SK-N-SH (cell line): ENCODE measurements at regions not wholly inside any gene's neighbourhood (a gene's known extent, or its start where the extent isn't known, plus 50 kb on each side); places are given as distances from the start of the nearest gene placed in this dataset.

Experiments used
- CTCF ChIA-PET: fragments of 300-600, 350-600 bp; formaldehyde crosslinking; extraction: SDS; loops from one replicate; lab custom pipeline; 2021; lab: Yijun Ruan, JAX
- POLR2A ChIA-PET: fragments of 350-600 bp; sonication (Branson Sonifier 250); formaldehyde crosslinking; extraction: SDS; loops from one replicate; lab custom pipeline; 2020; ENCODE audit warnings: antibody characterized with exemption, inconsistent platforms; lab: Yijun Ruan, JAX
- DNase-seq: peaks from one replicate; pipeline ENCODE4 v3.0.0; 2012
- H2AFZ ChIP-seq: fragments of 200-600 bp; sonication (generic); 2 replicates; pipeline ENCODE4 v1.8.1; 2016; ENCODE audit warnings: antibody characterized with exemption, mild to moderate bottlenecking, low read depth
- H3F3A ChIP-seq: fragments of 200-600 bp; sonication (generic); replicated peaks from 2 replicates; pipeline ENCODE3; 2016; ENCODE audit warnings: antibody characterized with exemption, mild to moderate bottlenecking; ENCODE audit not compliant: insufficient read depth
- H3K27ac ChIP-seq, 2 experiments: fragments of 200-500 bp in 1 of 2; fragments of 200-600 bp in 1 of 2; sonication (Bioruptor generic) in 1 of 2; sonication (generic), shearing (Covaris generic) in 1 of 2; 2 replicates each; pipeline versions ENCODE4 v1.5.1 to v1.6.1; 2014 to 2016; ENCODE audit warnings: low read depth in 2 of 2, inconsistent platforms in 1 of 2, low read length in 1 of 2, mild to moderate bottlenecking in 1 of 2, mixed read lengths in 1 of 2
- H3K27me3 ChIP-seq: fragments of 200-600 bp; sonication (generic), shearing (Covaris generic); 2 replicates; pipeline ENCODE4 v1.6.1; 2016; ENCODE audit warnings: mixed run types; ENCODE audit not compliant: insufficient read depth
- H3K36me3 ChIP-seq, 2 experiments: fragments of 200-500 bp in 1 of 2; fragments of 200-600 bp in 1 of 2; sonication (Bioruptor generic) in 1 of 2; sonication (generic) in 1 of 2; replicated peaks in 1 of 2; 2 replicates each; pipeline versions ENCODE3 to v1.5.1; 2014 to 2016; ENCODE audit warnings: low read length in 1 of 2, mild to moderate bottlenecking in 1 of 2; ENCODE audit not compliant: insufficient read depth in 2 of 2, control insufficient read depth in 1 of 2
- H3K4me1 ChIP-seq, 2 experiments: fragments of 200-500 bp in 1 of 2; fragments of 200-600 bp in 1 of 2; sonication (Bioruptor generic) in 1 of 2; sonication (generic), shearing (Covaris generic) in 1 of 2; 2 replicates each; pipeline versions ENCODE4 v1.5.1 to v1.6.1; 2014 to 2016; ENCODE audit warnings: low read depth in 1 of 2, low read length in 1 of 2, mixed run types in 1 of 2; ENCODE audit not compliant: insufficient read depth in 2 of 2, control insufficient read depth in 1 of 2
- H3K4me2 ChIP-seq: fragments of 200-600 bp; sonication (generic), shearing (Covaris generic); 2 replicates; pipeline ENCODE4 v1.6.1; 2017; ENCODE audit warnings: mixed run types
- H3K4me3 ChIP-seq, 2 experiments: fragments of 200-500 bp in 1 of 2; fragments of 200-600 bp in 1 of 2; sonication (Bioruptor generic) in 1 of 2; sonication (generic), shearing (Covaris generic) in 1 of 2; 2 replicates each; pipeline versions ENCODE4 v1.5.1 to v1.8.1; 2014 to 2016; ENCODE audit warnings: low read depth in 2 of 2, inconsistent platforms in 1 of 2, low read length in 1 of 2, mild to moderate bottlenecking in 1 of 2, mixed read lengths in 1 of 2, moderate library complexity in 1 of 2
- H3K79me2 ChIP-seq: fragments of 200-600 bp; sonication (generic); 2 replicates; pipeline ENCODE4 v1.8.1; 2017; ENCODE audit warnings: mild to moderate bottlenecking; ENCODE audit not compliant: insufficient read depth
- H3K9ac ChIP-seq: fragments of 200-600 bp; sonication (generic); 2 replicates; pipeline ENCODE4 v1.6.1; 2017; ENCODE audit warnings: mixed run types
- H3K9me2 ChIP-seq: fragments of 200-600 bp; sonication (generic); 2 replicates; pipeline ENCODE4 v1.6.1; 2017; ENCODE audit warnings: mixed run types
- H3K9me3 ChIP-seq: fragments of 200-600 bp; sonication (generic); 2 replicates; pipeline ENCODE4 v1.6.1; 2017; ENCODE audit warnings: mixed run types, mild to moderate bottlenecking, moderate library complexity
- H4K20me1 ChIP-seq: fragments of 200-600 bp; sonication (generic); 2 replicates; pipeline ENCODE4 v1.6.1; 2017; ENCODE audit warnings: mild to moderate bottlenecking, mixed run types; ENCODE audit not compliant: insufficient read depth
- ELF1 ChIP-seq: IDR thresholded peaks from 2 replicates; pipeline ENCODE4 v1.4.0; 2012
- FOXJ3 ChIP-seq: sonication (generic); formaldehyde crosslinking; IDR thresholded peaks from 2 replicates; pipeline ENCODE4 v1.5.1; 2020; ENCODE audit warnings: mild to moderate bottlenecking, missing genetic modification reagents
- GATA2 ChIP-seq: sonication (generic); formaldehyde crosslinking; IDR thresholded peaks from 2 replicates; pipeline ENCODE4 v1.5.0; 2020; ENCODE audit warnings: mild to moderate bottlenecking, missing genetic modification reagents
- MEF2A ChIP-seq: IDR thresholded peaks from 2 replicates; pipeline ENCODE4 v1.4.0; 2012; ENCODE audit warnings: low read depth, borderline replicate concordance
- MXI1 ChIP-seq: IDR thresholded peaks from 2 replicates; pipeline ENCODE4 v1.6.1; 2012; ENCODE audit warnings: mild to moderate bottlenecking, low read depth, low read length, improper control_type of control experiment
- NRF1 ChIP-seq: IDR thresholded peaks from 2 replicates; pipeline ENCODE4 v1.6.1; 2012; ENCODE audit warnings: low read depth, mild to moderate bottlenecking, low read length
- RAD21 ChIP-seq: IDR thresholded peaks from 2 replicates; pipeline ENCODE4 v1.6.1; 2012; ENCODE audit warnings: mild to moderate bottlenecking, low read length
- RCOR1 ChIP-seq: fragments of 150-350 bp; IDR thresholded peaks from 2 replicates; pipeline ENCODE4 v1.6.1; 2017; ENCODE audit warnings: antibody characterized with exemption, low read length
- TCF12 ChIP-seq: IDR thresholded peaks from 2 replicates; pipeline ENCODE4 v1.4.0; 2012
- TEAD4 ChIP-seq: IDR thresholded peaks from 2 replicates; pipeline ENCODE4 v1.4.0; 2012; ENCODE audit warnings: mild to moderate bottlenecking, borderline replicate concordance; ENCODE audit not compliant: insufficient read depth
- ZBTB33 ChIP-seq: IDR thresholded peaks from 2 replicates; pipeline ENCODE4 v1.4.0; 2012; ENCODE audit warnings: low read depth, borderline replicate concordance
- WGBS: methylation state at CpG from one replicate; pipeline ENCODE4 v1.1.6; 2017; ENCODE audit warnings: low lambda C conversion rate; 5-methylcytosine and 5-hydroxymethylcytosine counted together
- TF ChIP-seq, protein P1 (sequence below): IDR thresholded peaks from 2 replicates; pipeline ENCODE4 v1.4.0; 2012; ENCODE audit warnings: low read depth
- TF ChIP-seq, protein P2 (sequence below): IDR thresholded peaks from 2 replicates; pipeline ENCODE4; 2012

DNA sequence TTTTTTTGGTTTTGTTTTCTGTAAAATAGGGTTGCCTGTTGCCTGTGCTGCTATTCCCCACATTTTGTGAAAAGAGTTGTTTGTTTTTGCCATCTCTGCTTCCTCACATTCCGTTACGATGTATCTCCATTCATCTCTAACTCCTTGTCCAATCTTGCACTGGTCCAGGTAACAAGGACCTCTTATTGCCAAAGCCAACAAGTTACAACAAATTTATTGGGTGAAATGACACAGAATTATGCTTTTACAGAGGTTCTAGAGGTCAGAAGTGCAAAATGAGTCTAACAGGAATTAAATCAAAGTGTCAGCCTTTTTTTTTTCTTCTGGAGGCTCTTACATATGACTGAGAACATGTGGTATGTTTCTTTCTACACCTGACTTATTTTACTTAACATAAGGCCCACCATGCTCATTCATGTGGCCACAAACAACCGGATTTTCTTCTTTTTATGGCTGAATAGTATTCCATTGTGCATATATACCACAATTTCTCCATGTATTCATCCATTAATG, 787.9 kb upstream of the B3GALT2 start:
- ChIA-PET CTCF (no interaction called here), POLR2A (no interaction called here)
- Histone ChIP-seq H3K4me3 (no peak overlapping the region), H3K27me3 (no peaks in the 10 kb centered on the region), H3K4me2 (no peak overlapping the region), H4K20me1 (no peaks in the 10 kb centered on the region), H3K79me2 (no peaks in the 10 kb centered on the region), H3K9me3 (no peaks in the 10 kb centered on the region), H3F3A (peaks cover 6% of the 10 kb centered on the region), H3K36me3 (no peaks in the 10 kb centered on the region), H3K27ac (no peak overlapping the region), H2AFZ (no peak overlapping the region), H3K4me1 (no peaks in the 10 kb centered on the region; a peak in 1 of 4 replicates), H3K9ac (no peak overlapping the region), H3K9me2 (no peaks in the 10 kb centered on the region)
- TF ChIP-seq MXI1 (no peak), FOXJ3 (CRISPR knock-in tag) (no peak), RCOR1 (no peak), ELF1 (no peak), TCF12 (no peak), ZBTB33 (no peak), MEF2A (no peak), TEAD4 (no peak), RAD21 (no peak), NRF1 (no peak)
- TF ChIP-seq, protein P1, sequence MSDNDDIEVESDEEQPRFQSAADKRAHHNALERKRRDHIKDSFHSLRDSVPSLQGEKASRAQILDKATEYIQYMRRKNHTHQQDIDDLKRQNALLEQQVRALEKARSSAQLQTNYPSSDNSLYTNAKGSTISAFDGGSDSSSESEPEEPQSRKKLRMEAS: no peak
- TF ChIP-seq, protein P2, sequence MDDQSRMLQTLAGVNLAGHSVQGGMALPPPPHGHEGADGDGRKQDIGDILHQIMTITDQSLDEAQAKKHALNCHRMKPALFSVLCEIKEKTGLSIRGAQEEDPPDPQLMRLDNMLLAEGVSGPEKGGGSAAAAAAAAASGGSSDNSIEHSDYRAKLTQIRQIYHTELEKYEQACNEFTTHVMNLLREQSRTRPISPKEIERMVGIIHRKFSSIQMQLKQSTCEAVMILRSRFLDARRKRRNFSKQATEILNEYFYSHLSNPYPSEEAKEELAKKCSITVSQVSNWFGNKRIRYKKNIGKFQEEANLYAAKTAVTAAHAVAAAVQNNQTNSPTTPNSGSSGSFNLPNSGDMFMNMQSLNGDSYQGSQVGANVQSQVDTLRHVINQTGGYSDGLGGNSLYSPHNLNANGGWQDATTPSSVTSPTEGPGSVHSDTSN: no peak
- DNase-seq: no peak
- 50% methylated on average over 3 of the region's 3 CpGs for WGBS

GRCh38 chr1:193973428-193973827, 787.0 kb upstream of the B3GALT2 start:
- Histone ChIP-seq H3K9me2 (no peaks in the 10 kb centered on the region), H2AFZ (no peak overlapping the region)
- no peak for TF ChIP-seq GATA2 (CRISPR knock-in tag)
- TF ChIP-seq, all 33 proteins: peak for 0
- peaks cover 6% of the 10 kb centered on the region for H3F3A ChIP-seq
- no peaks in the 10 kb centered on the region for H4K20me1 ChIP-seq
- H3K4me1 ChIP-seq: no peaks in the 10 kb centered on the region; a peak in 1 of 4 replicates
- H3K9ac ChIP-seq: no peak overlapping the region
- no peaks in the 10 kb centered on the region for H3K79me2 ChIP-seq
- no peaks in the 10 kb centered on the region for H3K27me3 ChIP-seq
- no peak overlapping the region for H3K4me2 ChIP-seq
- no peaks in the 10 kb centered on the region for H3K9me3 ChIP-seq
- H3K4me3 ChIP-seq: no peak overlapping the region
- no peak for DNase-seq
- H3K27ac ChIP-seq: no peak overlapping the region
- ChIA-PET CTCF (no interaction called here), POLR2A (no interaction called here)
- no peaks in the 10 kb centered on the region for H3K36me3 ChIP-seq
- WGBS: 35% methylated on average over 3 of the region's 3 CpGs
